ENCODE measurements at regions not wholly inside any gene's neighbourhood (a gene's known extent, or its start where the extent isn't known, plus 50 kb on each side); places are given as distances from the start of the nearest gene placed in this dataset.

DNA sequence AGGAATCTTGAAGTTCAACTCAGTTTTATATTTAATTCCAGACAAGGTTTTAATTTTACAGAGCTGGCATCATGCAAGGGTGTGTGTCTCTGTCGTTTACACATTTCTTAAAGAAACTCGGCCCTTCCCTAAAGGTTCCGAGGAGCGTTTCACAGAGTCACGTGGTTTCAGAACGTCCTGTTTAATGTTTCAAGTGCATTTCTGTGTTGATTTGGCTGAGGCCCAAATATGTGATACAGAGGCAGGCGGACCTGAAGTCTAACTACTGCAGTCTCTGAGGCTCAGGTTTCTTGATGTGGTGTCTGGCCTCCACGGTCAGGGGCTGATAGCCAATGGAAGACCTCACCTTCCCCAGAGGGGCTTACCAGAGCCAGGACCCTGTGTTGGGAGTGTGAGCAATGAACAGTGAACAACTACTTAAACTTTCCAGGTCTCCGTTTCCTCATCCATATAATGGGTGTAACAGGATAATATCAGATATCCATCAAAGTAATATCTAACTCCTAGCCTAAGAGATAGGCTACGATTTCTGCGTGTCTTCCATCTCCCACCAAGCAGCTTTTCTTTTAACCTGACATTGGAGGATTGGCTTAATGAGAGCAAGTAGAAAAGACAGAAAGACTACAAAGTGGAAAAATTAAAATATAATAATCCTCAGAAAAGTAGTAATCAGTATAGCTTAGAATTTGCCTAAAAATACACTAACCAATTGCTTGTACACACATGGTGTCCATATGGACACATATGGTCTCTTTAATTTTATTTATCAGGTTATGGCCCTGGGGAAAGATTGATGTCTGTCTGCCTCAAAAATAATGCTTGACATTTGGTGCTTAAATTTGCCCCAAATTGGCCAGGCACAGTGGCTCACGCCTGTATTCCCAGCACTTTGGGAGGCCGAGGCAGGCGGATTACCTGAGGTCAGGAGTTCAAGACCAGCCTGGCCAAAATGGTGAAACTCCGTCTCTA, 50.0 kb upstream of the TRIM2 start:
- intact Hi-C loops (cut with DNase I, micrococcal nuclease) = loop anchor here (5.0 to 10.0 kb wide), 2 partner anchors 51 to 163 kb away; partner anchors contain the start of gene TRIM2 (in 1 of the 2)
- no peak for TF ChIP-seq CTCF (IDR thresholded peaks at IDR 0.05)
- ATAC-seq = peak; percentile 58

More for the DNA sequence above, 50.0 kb upstream of the TRIM2 start:
- H3K4me1 ChIP-seq (ENCODE audit: low read depth) = peaks cover 19% of the 10 kb centered on the region
- H3K36me3 ChIP-seq (ENCODE audit: low read depth) = no peaks in the 10 kb centered on the region
- peak in 2 of 3 donors; percentile 44 to 74 for DNase-seq
- no peaks in the 10 kb centered on the region for H3K9me3 ChIP-seq
- H3K4me3 ChIP-seq = no peak overlapping the region
